ENCODE measurements at regions not wholly inside any gene's neighbourhood (a gene's known extent, or its start where the extent isn't known, plus 50 kb on each side); places are given as distances from the start of the nearest gene placed in this dataset.

DNA sequence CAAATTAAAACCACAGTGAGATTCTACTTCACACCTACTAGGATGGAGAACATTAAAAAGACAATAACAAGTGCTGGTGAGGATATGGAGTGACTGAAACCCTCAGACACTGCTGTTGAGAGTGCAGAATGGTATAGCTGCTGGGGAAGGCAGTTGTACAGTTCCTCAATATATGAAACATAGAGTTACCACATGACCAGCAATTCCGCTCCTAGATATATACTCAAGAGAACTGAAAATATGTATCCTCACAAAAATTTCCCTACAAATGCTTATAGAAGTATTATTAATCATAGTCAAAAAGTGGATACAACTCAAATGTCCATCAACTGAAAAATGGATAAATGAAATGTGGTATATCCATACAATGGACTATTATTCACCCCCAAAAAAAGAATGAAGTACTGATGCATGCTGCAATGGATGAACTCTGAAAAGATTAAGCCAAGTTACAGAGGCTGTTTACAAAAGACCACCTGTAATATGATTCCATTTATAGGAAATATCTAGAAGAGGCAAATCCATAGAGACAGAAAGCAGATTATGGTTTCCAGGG is 164.7 kb upstream of the IGF1R start:
- H3K9me3 ChIP-seq, result 0 out of 2 replicates have a peak, but pooled peaks cover 4% of the 10 kb centered on the region
- Mint-ChIP-seq H3K36me3 (ENCODE audit: insufficient read depth, unreplicated experiment) (no peaks in the 10 kb centered on the region), H3K27me3 (ENCODE audit: insufficient read depth, unreplicated experiment) (peaks cover 9% of the 10 kb centered on the region), H3K9me3 (ENCODE audit: unreplicated experiment) (peaks cover 10% of the 10 kb centered on the region), H3K4me1 (ENCODE audit: low read depth, unreplicated experiment) (no peaks in the 10 kb centered on the region), H3K4me3 (ENCODE audit: unreplicated experiment) (no peak overlapping the region), H3K27ac (ENCODE audit: unreplicated experiment) (no peak overlapping the region)
- intact Hi-C loops (cut with micrococcal nuclease; ENCODE audit: unreplicated experiment), result no loop called here
- no TSS peak for BruUV-seq (replicated peaks)
- POLR2A ChIA-PET, result no interaction called here
- CTCF ChIA-PET, result no interaction called here
- no peaks in the 10 kb centered on the region for H3K27me3 ChIP-seq (replicated peaks; ENCODE audit: control insufficient read depth, insufficient read depth, low read length)
- no peaks in the 10 kb centered on the region for H3K4me1 ChIP-seq
- no peak for DNase-seq
- no peak overlapping the region for H3K4me3 ChIP-seq (ENCODE audit: low read depth, low read length)
- no peaks in the 10 kb centered on the region for H3K36me3 ChIP-seq (ENCODE audit: control insufficient read depth, insufficient read depth, low read length)
- TF ChIP-seq, protein P1, sequence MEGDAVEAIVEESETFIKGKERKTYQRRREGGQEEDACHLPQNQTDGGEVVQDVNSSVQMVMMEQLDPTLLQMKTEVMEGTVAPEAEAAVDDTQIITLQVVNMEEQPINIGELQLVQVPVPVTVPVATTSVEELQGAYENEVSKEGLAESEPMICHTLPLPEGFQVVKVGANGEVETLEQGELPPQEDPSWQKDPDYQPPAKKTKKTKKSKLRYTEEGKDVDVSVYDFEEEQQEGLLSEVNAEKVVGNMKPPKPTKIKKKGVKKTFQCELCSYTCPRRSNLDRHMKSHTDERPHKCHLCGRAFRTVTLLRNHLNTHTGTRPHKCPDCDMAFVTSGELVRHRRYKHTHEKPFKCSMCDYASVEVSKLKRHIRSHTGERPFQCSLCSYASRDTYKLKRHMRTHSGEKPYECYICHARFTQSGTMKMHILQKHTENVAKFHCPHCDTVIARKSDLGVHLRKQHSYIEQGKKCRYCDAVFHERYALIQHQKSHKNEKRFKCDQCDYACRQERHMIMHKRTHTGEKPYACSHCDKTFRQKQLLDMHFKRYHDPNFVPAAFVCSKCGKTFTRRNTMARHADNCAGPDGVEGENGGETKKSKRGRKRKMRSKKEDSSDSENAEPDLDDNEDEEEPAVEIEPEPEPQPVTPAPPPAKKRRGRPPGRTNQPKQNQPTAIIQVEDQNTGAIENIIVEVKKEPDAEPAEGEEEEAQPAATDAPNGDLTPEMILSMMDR (IDR thresholded peaks at IDR 0.05; ENCODE audit: insufficient read depth in 1 of 2, low read depth in 1 of 2, low read length in 1 of 2, severe bottlenecking in 1 of 2, unreplicated experiment in 1 of 2), result no peak

DNA sequence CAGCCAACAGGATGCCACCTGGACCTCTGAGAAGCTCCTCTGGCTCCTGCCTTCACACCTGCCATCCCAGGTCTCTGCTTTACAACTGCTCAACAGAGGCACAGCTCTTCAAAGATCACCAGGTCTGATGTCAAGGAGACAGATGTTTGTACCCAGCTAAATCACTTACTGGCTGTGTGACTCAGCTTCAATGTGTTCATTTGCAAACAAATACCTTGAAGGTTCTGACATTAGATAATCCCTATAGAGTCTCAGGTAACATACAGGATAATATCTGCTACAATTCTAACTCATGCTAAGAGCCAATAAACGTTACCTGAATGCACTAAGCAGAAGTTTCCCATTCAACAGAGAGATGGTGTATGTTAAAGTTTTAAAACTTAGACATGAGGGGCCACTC is 163.4 kb upstream of the IGF1R start:
- no TSS peak for BruUV-seq (replicated peaks)
- no peak for DNase-seq
- no peaks in the 10 kb centered on the region for H3K4me1 ChIP-seq
- no peaks in the 10 kb centered on the region for H3K36me3 ChIP-seq (ENCODE audit: control insufficient read depth, insufficient read depth, low read length)
- 0 out of 2 replicates have a peak, but pooled peaks cover 4% of the 10 kb centered on the region for H3K9me3 ChIP-seq
- H3K36me3 Mint-ChIP-seq (ENCODE audit: insufficient read depth, unreplicated experiment), result no peaks in the 10 kb centered on the region
- H3K27ac Mint-ChIP-seq (ENCODE audit: unreplicated experiment), result no peak overlapping the region
- H3K4me1 Mint-ChIP-seq (ENCODE audit: low read depth, unreplicated experiment), result no peaks in the 10 kb centered on the region
- H3K4me3 Mint-ChIP-seq (ENCODE audit: unreplicated experiment), result no peak overlapping the region
- H3K27me3 Mint-ChIP-seq (ENCODE audit: insufficient read depth, unreplicated experiment), result peaks cover 6% of the 10 kb centered on the region
- no peaks in the 10 kb centered on the region for H3K27me3 ChIP-seq (replicated peaks; ENCODE audit: control insufficient read depth, insufficient read depth, low read length)
- peaks cover 10% of the 10 kb centered on the region for H3K9me3 Mint-ChIP-seq (ENCODE audit: unreplicated experiment)
- POLR2A ChIA-PET, result no interaction called here
- CTCF ChIA-PET, result no interaction called here
- intact Hi-C loops (cut with micrococcal nuclease; ENCODE audit: unreplicated experiment), result no loop called here
- H3K4me3 ChIP-seq (ENCODE audit: low read depth, low read length), result no peak overlapping the region
- TF ChIP-seq, protein P1 (IDR thresholded peaks at IDR 0.05; ENCODE audit: insufficient read depth in 1 of 2, low read depth in 1 of 2, low read length in 1 of 2, severe bottlenecking in 1 of 2, unreplicated experiment in 1 of 2), result no peak

DNA sequence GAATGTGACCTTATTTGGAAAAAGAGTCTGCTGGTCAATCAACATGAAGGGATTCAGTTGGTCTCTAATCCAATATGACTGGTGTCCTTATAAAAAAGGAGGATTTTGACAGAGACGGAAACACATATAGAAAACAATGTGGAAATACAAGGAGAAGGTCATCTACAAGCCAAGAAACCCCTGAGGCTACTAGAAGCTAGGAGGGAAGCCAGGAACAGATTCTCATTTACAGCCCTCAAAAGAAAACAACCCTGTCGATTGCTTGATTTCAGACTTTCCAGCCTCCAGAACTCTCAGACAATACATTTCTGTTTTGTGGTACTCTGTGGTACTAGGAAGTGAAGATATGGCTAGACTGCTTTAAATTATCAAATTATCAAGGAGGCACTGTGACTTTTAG is 162.9 kb upstream of the IGF1R start:
- CTCF ChIA-PET, result no interaction called here
- H3K9me3 Mint-ChIP-seq (ENCODE audit: unreplicated experiment), result peaks cover 10% of the 10 kb centered on the region

More for the DNA sequence above, 162.9 kb upstream of the IGF1R start:
- DNase-seq, result no peak
- H3K36me3 Mint-ChIP-seq (ENCODE audit: insufficient read depth, unreplicated experiment), result no peaks in the 10 kb centered on the region
- H3K4me1 Mint-ChIP-seq (ENCODE audit: low read depth, unreplicated experiment), result no peaks in the 10 kb centered on the region
- H3K9me3 ChIP-seq, result 0 out of 2 replicates have a peak, but pooled peaks cover 4% of the 10 kb centered on the region
- H3K27me3 ChIP-seq (replicated peaks; ENCODE audit: control insufficient read depth, insufficient read depth, low read length), result no peaks in the 10 kb centered on the region
- H3K4me3 Mint-ChIP-seq (ENCODE audit: unreplicated experiment), result no peak overlapping the region
- POLR2A ChIA-PET, result no interaction called here
- H3K4me3 ChIP-seq (ENCODE audit: low read depth, low read length), result no peak overlapping the region
- no peaks in the 10 kb centered on the region for H3K4me1 ChIP-seq
- TF ChIP-seq, protein P1 (IDR thresholded peaks at IDR 0.05; ENCODE audit: insufficient read depth in 1 of 2, low read depth in 1 of 2, low read length in 1 of 2, severe bottlenecking in 1 of 2, unreplicated experiment in 1 of 2), result no peak
- peaks cover 6% of the 10 kb centered on the region for H3K27me3 Mint-ChIP-seq (ENCODE audit: insufficient read depth, unreplicated experiment)
- no peaks in the 10 kb centered on the region for H3K36me3 ChIP-seq (ENCODE audit: control insufficient read depth, insufficient read depth, low read length)
- no peak overlapping the region for H3K27ac Mint-ChIP-seq (ENCODE audit: unreplicated experiment)
- no TSS peak for BruUV-seq (replicated peaks)
- intact Hi-C loops (cut with micrococcal nuclease; ENCODE audit: unreplicated experiment), result no loop called here

Data from Caco-2 (cell line).